ENCODE measurements at regions not wholly inside any gene's neighbourhood (a gene's known extent, or its start where the extent isn't known, plus 50 kb on each side); places are given as distances from the start of the nearest gene placed in this dataset.
A peak's percentile ranks its signal among the peaks of the same experiment; 100 is the strongest.
"Not testable (repeated sequence)": the region's sequence is repeated elsewhere in the genome, so short reads cannot be mapped to it uniquely, and the experiment has no call there.

GRCh38 chr1:149635290-149635899, 51.7 kb downstream of the PPIAL4C start:
- not testable (repeated sequence) for DNase-seq (ENCODE audit: low spot score); FAIRE-seq

GRCh38 chr1:149636286-149637122, 52.9 kb downstream of the PPIAL4C start:
- not testable (repeated sequence) for FAIRE-seq
- peak; percentile 94 for DNase-seq (ENCODE audit: low spot score)

GRCh38 chr1:149638481-149638880, 54.8 kb downstream of the PPIAL4C start:
- FAIRE-seq; DNase-seq (ENCODE audit: low spot score): not testable (repeated sequence)

- FAIRE-seq; DNase-seq (ENCODE audit: low spot score): not testable (repeated sequence)
Measured at GRCh38 chr1:149638901-149639658, 55.4 kb downstream of the PPIAL4C start.

- not testable (repeated sequence) for DNase-seq (ENCODE audit: low spot score); FAIRE-seq
Measured at GRCh38 chr1:149641179-149641578, 57.5 kb downstream of the PPIAL4C start.

- not testable (repeated sequence) for DNase-seq (ENCODE audit: low spot score); FAIRE-seq
Measured at GRCh38 chr1:149644818-149645217, 61.2 kb downstream of the PPIAL4C start.

GRCh38 chr1:149646360-149647017, 62.8 kb downstream of the PPIAL4C start:
- not testable (repeated sequence) for DNase-seq (ENCODE audit: low spot score); FAIRE-seq

- FAIRE-seq; DNase-seq (ENCODE audit: low spot score): not testable (repeated sequence)
Measured at GRCh38 chr1:149647018-149647373, 63.3 kb downstream of the PPIAL4C start.

GRCh38 chr1:149657750-149658149, 74.1 kb downstream of the PPIAL4C start:
- FAIRE-seq; DNase-seq (ENCODE audit: low spot score): not testable (repeated sequence)

GRCh38 chr1:149658175-149658574, 74.5 kb downstream of the PPIAL4C start:
- not testable (repeated sequence) for DNase-seq (ENCODE audit: low spot score)

GRCh38 chr1:149664624-149665023, 81.0 kb downstream of the PPIAL4C start:
- not testable (repeated sequence) for FAIRE-seq; DNase-seq (ENCODE audit: low spot score)

More at GRCh38 chr1:149658175-149658574, 74.5 kb downstream of the PPIAL4C start:
- FAIRE-seq, result not testable (repeated sequence)

- DNase-seq (ENCODE audit: low spot score); FAIRE-seq: not testable (repeated sequence)
Measured at GRCh38 chr1:149665033-149665432, 81.4 kb downstream of the PPIAL4C start.

- FAIRE-seq; DNase-seq (ENCODE audit: low spot score): not testable (repeated sequence)
Measured at GRCh38 chr1:149665528-149665927, 81.9 kb downstream of the PPIAL4C start.

GRCh38 chr1:149673231-149673909, 89.7 kb downstream of the PPIAL4C start:
- FAIRE-seq; DNase-seq (ENCODE audit: low spot score): not testable (repeated sequence)

- not testable (repeated sequence) for DNase-seq (ENCODE audit: low spot score); FAIRE-seq
Measured at GRCh38 chr1:149674921-149675320, 91.3 kb downstream of the PPIAL4C start.

GRCh38 chr1:149677359-149677758, 93.7 kb downstream of the PPIAL4C start:
- not testable (repeated sequence) for FAIRE-seq; DNase-seq (ENCODE audit: low spot score)

- not testable (repeated sequence) for DNase-seq (ENCODE audit: low spot score); FAIRE-seq
Measured at GRCh38 chr1:149686593-149687238, 95.8 kb upstream of the FCGR1A start.

- DNase-seq (ENCODE audit: low spot score); FAIRE-seq: not testable (repeated sequence)
Measured at GRCh38 chr1:149691399-149691798, 91.1 kb upstream of the FCGR1A start.

- FAIRE-seq; DNase-seq (ENCODE audit: low spot score): not testable (repeated sequence)
Measured at GRCh38 chr1:149692804-149693539, 89.5 kb upstream of the FCGR1A start.

Data from RCC 7860 (cell line).